ENCODE measurements at regions not wholly inside any gene's neighbourhood (a gene's known extent, or its start where the extent isn't known, plus 50 kb on each side); places are given as distances from the start of the nearest gene placed in this dataset.

DNA sequence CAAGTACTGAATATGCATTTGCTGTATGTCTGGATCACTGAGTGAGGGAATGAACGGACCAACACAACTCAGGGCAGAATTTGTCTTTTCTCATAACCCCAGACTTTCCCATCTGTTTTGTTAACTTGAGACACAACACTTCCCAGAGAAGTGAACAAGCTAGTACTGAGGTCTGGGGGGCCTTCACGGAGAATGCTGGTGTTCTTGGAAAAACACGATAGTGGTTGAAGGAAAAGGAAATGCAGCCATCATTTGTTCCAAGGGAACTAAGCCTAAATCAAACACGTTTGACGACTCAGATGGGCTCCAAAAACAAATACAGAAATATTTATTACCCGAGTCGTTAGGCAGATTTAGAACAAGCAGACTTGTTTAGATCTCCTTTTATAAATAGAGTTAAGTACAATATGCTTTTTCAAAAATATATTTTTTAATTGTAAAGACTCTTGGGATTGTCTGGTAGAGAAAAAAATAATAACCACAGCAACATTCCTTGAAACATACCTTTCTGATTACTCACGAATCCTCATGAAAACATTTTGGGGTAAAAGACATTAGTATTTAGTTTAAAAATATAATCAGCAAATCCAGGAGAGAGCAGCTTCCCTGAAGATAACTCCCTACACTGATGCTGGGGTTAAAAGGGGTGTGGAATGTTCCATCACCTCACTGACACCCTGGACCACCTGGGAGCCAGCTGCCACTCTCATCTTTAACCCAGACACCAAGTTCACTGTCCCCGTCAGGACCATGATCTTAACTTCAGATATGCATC lies 427.7 kb upstream of the RUNX1 start:
- TF ChIP-seq RAD21 (IDR thresholded peaks at IDR 0.05; ENCODE audit: low read length) (no peak), EP300 (IDR thresholded peaks at IDR 0.05; ENCODE audit: borderline replicate concordance in 1 of 2, low read depth in 1 of 2, low read length in 1 of 2) (no peak), TEAD4 (IDR thresholded peaks at IDR 0.05; ENCODE audit: borderline replicate concordance, insufficient read depth) (peak; percentile 51; the same call in 1 of the 2 replicates), CHD2 (IDR thresholded peaks at IDR 0.05; ENCODE audit: low read length, partially characterized antibody) (no peak), GATA2 (CRISPR knock-in tag; IDR thresholded peaks at IDR 0.05) (no peak), FOSL2 (IDR thresholded peaks at IDR 0.05; ENCODE audit: borderline replicate concordance, low read depth) (peak; percentile 29; the same call in 1 of the 2 replicates), FOXJ3 (CRISPR knock-in tag; IDR thresholded peaks at IDR 0.05) (no peak), NFIC (IDR thresholded peaks at IDR 0.05; ENCODE audit: borderline replicate concordance) (no peak), MEF2A (IDR thresholded peaks at IDR 0.05; ENCODE audit: borderline replicate concordance, low read depth) (no peak), FOXM1 (IDR thresholded peaks at IDR 0.05; ENCODE audit: low read depth) (no peak), JUND (IDR thresholded peaks at IDR 0.05) (peak; percentile 45; the same call in 1 of the 2 replicates), TAF1 (IDR thresholded peaks at IDR 0.05; ENCODE audit: borderline replicate concordance, low read depth, low read length) (no peak)
- TF ChIP-seq, protein P1, sequence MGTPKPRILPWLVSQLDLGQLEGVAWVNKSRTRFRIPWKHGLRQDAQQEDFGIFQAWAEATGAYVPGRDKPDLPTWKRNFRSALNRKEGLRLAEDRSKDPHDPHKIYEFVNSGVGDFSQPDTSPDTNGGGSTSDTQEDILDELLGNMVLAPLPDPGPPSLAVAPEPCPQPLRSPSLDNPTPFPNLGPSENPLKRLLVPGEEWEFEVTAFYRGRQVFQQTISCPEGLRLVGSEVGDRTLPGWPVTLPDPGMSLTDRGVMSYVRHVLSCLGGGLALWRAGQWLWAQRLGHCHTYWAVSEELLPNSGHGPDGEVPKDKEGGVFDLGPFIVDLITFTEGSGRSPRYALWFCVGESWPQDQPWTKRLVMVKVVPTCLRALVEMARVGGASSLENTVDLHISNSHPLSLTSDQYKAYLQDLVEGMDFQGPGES (IDR thresholded peaks at IDR 0.05; ENCODE audit: low read depth, low read length): no peak
- TF ChIP-seq, protein P2, sequence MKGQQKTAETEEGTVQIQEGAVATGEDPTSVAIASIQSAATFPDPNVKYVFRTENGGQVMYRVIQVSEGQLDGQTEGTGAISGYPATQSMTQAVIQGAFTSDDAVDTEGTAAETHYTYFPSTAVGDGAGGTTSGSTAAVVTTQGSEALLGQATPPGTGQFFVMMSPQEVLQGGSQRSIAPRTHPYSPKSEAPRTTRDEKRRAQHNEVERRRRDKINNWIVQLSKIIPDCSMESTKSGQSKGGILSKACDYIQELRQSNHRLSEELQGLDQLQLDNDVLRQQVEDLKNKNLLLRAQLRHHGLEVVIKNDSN (IDR thresholded peaks at IDR 0.05; ENCODE audit: borderline replicate concordance, low read depth): no peak
- TF ChIP-seq, protein P3, sequence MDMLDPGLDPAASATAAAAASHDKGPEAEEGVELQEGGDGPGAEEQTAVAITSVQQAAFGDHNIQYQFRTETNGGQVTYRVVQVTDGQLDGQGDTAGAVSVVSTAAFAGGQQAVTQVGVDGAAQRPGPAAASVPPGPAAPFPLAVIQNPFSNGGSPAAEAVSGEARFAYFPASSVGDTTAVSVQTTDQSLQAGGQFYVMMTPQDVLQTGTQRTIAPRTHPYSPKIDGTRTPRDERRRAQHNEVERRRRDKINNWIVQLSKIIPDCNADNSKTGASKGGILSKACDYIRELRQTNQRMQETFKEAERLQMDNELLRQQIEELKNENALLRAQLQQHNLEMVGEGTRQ (IDR thresholded peaks at IDR 0.05; ENCODE audit: borderline replicate concordance, low read depth, low read length): no peak
- TF ChIP-seq, protein P4, sequence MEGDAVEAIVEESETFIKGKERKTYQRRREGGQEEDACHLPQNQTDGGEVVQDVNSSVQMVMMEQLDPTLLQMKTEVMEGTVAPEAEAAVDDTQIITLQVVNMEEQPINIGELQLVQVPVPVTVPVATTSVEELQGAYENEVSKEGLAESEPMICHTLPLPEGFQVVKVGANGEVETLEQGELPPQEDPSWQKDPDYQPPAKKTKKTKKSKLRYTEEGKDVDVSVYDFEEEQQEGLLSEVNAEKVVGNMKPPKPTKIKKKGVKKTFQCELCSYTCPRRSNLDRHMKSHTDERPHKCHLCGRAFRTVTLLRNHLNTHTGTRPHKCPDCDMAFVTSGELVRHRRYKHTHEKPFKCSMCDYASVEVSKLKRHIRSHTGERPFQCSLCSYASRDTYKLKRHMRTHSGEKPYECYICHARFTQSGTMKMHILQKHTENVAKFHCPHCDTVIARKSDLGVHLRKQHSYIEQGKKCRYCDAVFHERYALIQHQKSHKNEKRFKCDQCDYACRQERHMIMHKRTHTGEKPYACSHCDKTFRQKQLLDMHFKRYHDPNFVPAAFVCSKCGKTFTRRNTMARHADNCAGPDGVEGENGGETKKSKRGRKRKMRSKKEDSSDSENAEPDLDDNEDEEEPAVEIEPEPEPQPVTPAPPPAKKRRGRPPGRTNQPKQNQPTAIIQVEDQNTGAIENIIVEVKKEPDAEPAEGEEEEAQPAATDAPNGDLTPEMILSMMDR (IDR thresholded peaks at IDR 0.05): no peak
- TF ChIP-seq, protein P5, sequence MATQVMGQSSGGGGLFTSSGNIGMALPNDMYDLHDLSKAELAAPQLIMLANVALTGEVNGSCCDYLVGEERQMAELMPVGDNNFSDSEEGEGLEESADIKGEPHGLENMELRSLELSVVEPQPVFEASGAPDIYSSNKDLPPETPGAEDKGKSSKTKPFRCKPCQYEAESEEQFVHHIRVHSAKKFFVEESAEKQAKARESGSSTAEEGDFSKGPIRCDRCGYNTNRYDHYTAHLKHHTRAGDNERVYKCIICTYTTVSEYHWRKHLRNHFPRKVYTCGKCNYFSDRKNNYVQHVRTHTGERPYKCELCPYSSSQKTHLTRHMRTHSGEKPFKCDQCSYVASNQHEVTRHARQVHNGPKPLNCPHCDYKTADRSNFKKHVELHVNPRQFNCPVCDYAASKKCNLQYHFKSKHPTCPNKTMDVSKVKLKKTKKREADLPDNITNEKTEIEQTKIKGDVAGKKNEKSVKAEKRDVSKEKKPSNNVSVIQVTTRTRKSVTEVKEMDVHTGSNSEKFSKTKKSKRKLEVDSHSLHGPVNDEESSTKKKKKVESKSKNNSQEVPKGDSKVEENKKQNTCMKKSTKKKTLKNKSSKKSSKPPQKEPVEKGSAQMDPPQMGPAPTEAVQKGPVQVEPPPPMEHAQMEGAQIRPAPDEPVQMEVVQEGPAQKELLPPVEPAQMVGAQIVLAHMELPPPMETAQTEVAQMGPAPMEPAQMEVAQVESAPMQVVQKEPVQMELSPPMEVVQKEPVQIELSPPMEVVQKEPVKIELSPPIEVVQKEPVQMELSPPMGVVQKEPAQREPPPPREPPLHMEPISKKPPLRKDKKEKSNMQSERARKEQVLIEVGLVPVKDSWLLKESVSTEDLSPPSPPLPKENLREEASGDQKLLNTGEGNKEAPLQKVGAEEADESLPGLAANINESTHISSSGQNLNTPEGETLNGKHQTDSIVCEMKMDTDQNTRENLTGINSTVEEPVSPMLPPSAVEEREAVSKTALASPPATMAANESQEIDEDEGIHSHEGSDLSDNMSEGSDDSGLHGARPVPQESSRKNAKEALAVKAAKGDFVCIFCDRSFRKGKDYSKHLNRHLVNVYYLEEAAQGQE (IDR thresholded peaks at IDR 0.05; ENCODE audit: low read depth, low read length): no peak
- TF ChIP-seq, protein P6, sequence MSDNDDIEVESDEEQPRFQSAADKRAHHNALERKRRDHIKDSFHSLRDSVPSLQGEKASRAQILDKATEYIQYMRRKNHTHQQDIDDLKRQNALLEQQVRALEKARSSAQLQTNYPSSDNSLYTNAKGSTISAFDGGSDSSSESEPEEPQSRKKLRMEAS (IDR thresholded peaks at IDR 0.05; ENCODE audit: low read depth): no peak
- no peak for DNase-seq
- Histone ChIP-seq H3K4me3 (ENCODE audit: low read depth in 2 of 2, low read length in 1 of 2) (no peak overlapping the region), H3K79me2 (ENCODE audit: insufficient read depth) (no peaks in the 10 kb centered on the region), H3K36me3 (replicated peaks in 1 of 2; ENCODE audit: control insufficient read depth in 1 of 2, insufficient read depth in 2 of 2, low read length in 1 of 2) (no peaks in the 10 kb centered on the region), H4K20me1 (ENCODE audit: insufficient read depth) (no peaks in the 10 kb centered on the region), H3K9ac (no peak overlapping the region), H2AFZ (ENCODE audit: low read depth) (peak overlapping the region; percentile 65; the same call in 1 of the 2 replicates), H3K27me3 (ENCODE audit: insufficient read depth) (no peaks in the 10 kb centered on the region), H3K4me1 (ENCODE audit: control insufficient read depth in 1 of 2, insufficient read depth in 2 of 2, low read depth in 1 of 2, low read length in 1 of 2) (peaks cover 0 to 10% of the 10 kb centered on the region in 2 experiments; a peak in 3 of 4 replicates), H3K27ac (ENCODE audit: low read depth in 2 of 2, low read length in 1 of 2) (peak overlapping the region; percentile 67 to 80; a peak in 3 of 4 replicates), H3K4me2 (no peak overlapping the region), H3F3A (replicated peaks; ENCODE audit: insufficient read depth) (peaks cover 5% of the 10 kb centered on the region), H3K9me3 (no peaks in the 10 kb centered on the region), H3K9me2 (no peaks in the 10 kb centered on the region)
- WGBS (ENCODE audit: low lambda C conversion rate): 21% methylated on average over 9 of the region's 9 CpGs
- ChIA-PET CTCF (interaction anchor here (0.6 kb wide), 1 partner anchor 23 kb away, joined by 3 read pairs; no protein-coding TSS in a partner anchor), POLR2A (no interaction called here)

All from SK-N-SH (cell line).